ENCODE measurements at regions not wholly inside any gene's neighbourhood (a gene's known extent, or its start where the extent isn't known, plus 50 kb on each side); places are given as distances from the start of the nearest gene placed in this dataset.

DNA sequence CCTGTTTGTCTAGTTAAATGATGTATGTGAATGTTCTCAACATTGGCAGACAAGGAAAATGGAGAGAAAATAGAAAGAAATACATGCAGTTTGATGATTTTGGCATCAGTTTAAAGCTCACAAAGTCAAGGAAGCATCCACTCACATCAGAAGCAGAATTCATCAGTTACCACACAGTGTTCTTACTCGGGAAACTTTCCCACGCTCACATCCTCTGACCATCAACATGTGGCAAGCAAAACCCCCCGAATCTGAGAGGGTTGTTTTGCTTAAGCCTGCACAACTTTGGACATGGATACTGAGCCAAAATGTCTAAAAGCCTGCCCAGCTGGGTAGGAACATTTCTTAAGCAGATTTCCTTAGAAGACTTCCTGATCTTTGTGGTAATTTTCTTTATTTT, 407.6 kb downstream of the ANKRD50 start:
- Histone ChIP-seq H3K4me2 (ENCODE audit: low read length) (no peak overlapping the region), H3K27me3 (ENCODE audit: control insufficient read depth, low read length) (no peaks in the 10 kb centered on the region)

DNA sequence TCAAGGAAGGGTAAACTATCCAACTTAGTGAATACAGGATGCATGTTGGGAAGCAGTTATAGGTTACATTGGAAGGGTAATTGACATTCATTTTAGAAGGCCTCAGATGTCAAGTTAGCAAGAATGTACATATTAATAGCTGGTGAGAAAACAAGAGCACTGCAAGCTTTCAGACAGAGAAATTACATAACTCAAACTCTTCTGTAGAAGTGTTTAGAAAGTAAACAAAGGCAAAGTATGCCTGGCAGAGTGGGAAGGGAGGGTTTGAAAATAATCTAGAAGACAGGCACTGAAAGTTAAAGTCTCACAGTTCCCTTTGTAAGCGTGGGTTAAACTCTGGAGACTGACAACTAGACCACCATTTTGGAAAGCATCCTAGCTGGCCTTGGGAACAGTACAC, 406.2 kb downstream of the ANKRD50 start:
- no peaks in the 10 kb centered on the region for H4K20me1 ChIP-seq (ENCODE audit: control insufficient read depth, insufficient read depth, low read depth, low read length)
- no peak for TF ChIP-seq EZH2phosphoT487 (IDR thresholded peaks at IDR 0.05; ENCODE audit: borderline replicate concordance, low read length)
- TF ChIP-seq, protein P1, sequence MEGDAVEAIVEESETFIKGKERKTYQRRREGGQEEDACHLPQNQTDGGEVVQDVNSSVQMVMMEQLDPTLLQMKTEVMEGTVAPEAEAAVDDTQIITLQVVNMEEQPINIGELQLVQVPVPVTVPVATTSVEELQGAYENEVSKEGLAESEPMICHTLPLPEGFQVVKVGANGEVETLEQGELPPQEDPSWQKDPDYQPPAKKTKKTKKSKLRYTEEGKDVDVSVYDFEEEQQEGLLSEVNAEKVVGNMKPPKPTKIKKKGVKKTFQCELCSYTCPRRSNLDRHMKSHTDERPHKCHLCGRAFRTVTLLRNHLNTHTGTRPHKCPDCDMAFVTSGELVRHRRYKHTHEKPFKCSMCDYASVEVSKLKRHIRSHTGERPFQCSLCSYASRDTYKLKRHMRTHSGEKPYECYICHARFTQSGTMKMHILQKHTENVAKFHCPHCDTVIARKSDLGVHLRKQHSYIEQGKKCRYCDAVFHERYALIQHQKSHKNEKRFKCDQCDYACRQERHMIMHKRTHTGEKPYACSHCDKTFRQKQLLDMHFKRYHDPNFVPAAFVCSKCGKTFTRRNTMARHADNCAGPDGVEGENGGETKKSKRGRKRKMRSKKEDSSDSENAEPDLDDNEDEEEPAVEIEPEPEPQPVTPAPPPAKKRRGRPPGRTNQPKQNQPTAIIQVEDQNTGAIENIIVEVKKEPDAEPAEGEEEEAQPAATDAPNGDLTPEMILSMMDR (IDR thresholded peaks at IDR 0.05; ENCODE audit: low read depth, low read length, poor library complexity, severe bottlenecking) = no peak
- H3K79me2 ChIP-seq (ENCODE audit: control insufficient read depth, low read length) = no peaks in the 10 kb centered on the region
- no peak overlapping the region for H3K4me2 ChIP-seq (ENCODE audit: low read length)
- H3K27me3 ChIP-seq (ENCODE audit: control insufficient read depth, low read length) = no peaks in the 10 kb centered on the region
- no peak overlapping the region for H3K4me3 ChIP-seq (ENCODE audit: low read length)
- H3K4me1 ChIP-seq (ENCODE audit: control insufficient read depth, low read length) = no peaks in the 10 kb centered on the region
- no peaks in the 10 kb centered on the region for H3K9me3 ChIP-seq (ENCODE audit: control insufficient read depth, insufficient read depth, low read length)
- H3F3A ChIP-seq (ENCODE audit: control insufficient read depth, insufficient read depth) = no peaks in the 10 kb centered on the region
- no peaks in the 10 kb centered on the region for H3K9me2 ChIP-seq (replicated peaks; ENCODE audit: control insufficient read depth, low read length)
- no peak overlapping the region for H3K27ac ChIP-seq (ENCODE audit: low read depth, low read length)
- H3K36me3 ChIP-seq (ENCODE audit: control insufficient read depth, low read length) = no peaks in the 10 kb centered on the region

More for the DNA sequence above, 407.6 kb downstream of the ANKRD50 start:
- Histone ChIP-seq H3F3A (ENCODE audit: control insufficient read depth, insufficient read depth) (no peaks in the 10 kb centered on the region), H3K36me3 (ENCODE audit: control insufficient read depth, low read length) (no peaks in the 10 kb centered on the region), H3K4me1 (ENCODE audit: control insufficient read depth, low read length) (no peaks in the 10 kb centered on the region), H3K9me3 (ENCODE audit: control insufficient read depth, insufficient read depth, low read length) (no peaks in the 10 kb centered on the region), H3K9me2 (replicated peaks; ENCODE audit: control insufficient read depth, low read length) (no peaks in the 10 kb centered on the region), H3K79me2 (ENCODE audit: control insufficient read depth, low read length) (no peaks in the 10 kb centered on the region), H4K20me1 (ENCODE audit: control insufficient read depth, insufficient read depth, low read depth, low read length) (no peaks in the 10 kb centered on the region), H3K27ac (ENCODE audit: low read depth, low read length) (no peak overlapping the region), H3K4me3 (ENCODE audit: low read length) (no peak overlapping the region)
- TF ChIP-seq, protein P1 (IDR thresholded peaks at IDR 0.05; ENCODE audit: low read depth, low read length, poor library complexity, severe bottlenecking) = no peak
- no peak for TF ChIP-seq EZH2phosphoT487 (IDR thresholded peaks at IDR 0.05; ENCODE audit: borderline replicate concordance, low read length)

DNA sequence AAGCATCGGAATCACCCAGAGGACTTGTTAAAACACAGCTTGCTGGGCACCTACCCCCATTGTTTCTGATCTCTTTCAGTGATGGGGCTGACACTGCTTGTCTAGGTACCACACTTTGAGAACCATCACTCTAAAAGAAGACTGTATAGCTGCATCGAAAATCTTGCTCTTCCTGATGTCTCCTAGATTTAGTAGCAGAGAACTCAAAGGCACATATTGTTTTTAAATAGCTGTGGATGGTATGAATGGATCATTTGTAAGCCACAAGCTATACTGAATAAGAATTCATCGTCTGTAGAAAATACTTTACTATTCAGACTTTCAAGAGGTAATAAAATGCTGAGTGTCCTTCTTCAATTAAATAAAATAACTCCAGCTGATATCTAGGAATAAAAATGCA, 405.4 kb downstream of the ANKRD50 start:
- H3K4me2 ChIP-seq (ENCODE audit: low read length) = no peak overlapping the region
- H3K27me3 ChIP-seq (ENCODE audit: control insufficient read depth, low read length) = no peaks in the 10 kb centered on the region
- H3K79me2 ChIP-seq (ENCODE audit: control insufficient read depth, low read length) = no peaks in the 10 kb centered on the region
- H3F3A ChIP-seq (ENCODE audit: control insufficient read depth, insufficient read depth) = no peaks in the 10 kb centered on the region
- no peaks in the 10 kb centered on the region for H3K9me2 ChIP-seq (replicated peaks; ENCODE audit: control insufficient read depth, low read length)
- no peaks in the 10 kb centered on the region for H3K9me3 ChIP-seq (ENCODE audit: control insufficient read depth, insufficient read depth, low read length)
- TF ChIP-seq, protein P1 (IDR thresholded peaks at IDR 0.05; ENCODE audit: low read depth, low read length, poor library complexity, severe bottlenecking) = no peak
- no peak for TF ChIP-seq EZH2phosphoT487 (IDR thresholded peaks at IDR 0.05; ENCODE audit: borderline replicate concordance, low read length)
- H3K4me1 ChIP-seq (ENCODE audit: control insufficient read depth, low read length) = no peaks in the 10 kb centered on the region
- no peak overlapping the region for H3K27ac ChIP-seq (ENCODE audit: low read depth, low read length)
- no peaks in the 10 kb centered on the region for H3K36me3 ChIP-seq (ENCODE audit: control insufficient read depth, low read length)
- no peaks in the 10 kb centered on the region for H4K20me1 ChIP-seq (ENCODE audit: control insufficient read depth, insufficient read depth, low read depth, low read length)
- H3K4me3 ChIP-seq (ENCODE audit: low read length) = no peak overlapping the region

DNA sequence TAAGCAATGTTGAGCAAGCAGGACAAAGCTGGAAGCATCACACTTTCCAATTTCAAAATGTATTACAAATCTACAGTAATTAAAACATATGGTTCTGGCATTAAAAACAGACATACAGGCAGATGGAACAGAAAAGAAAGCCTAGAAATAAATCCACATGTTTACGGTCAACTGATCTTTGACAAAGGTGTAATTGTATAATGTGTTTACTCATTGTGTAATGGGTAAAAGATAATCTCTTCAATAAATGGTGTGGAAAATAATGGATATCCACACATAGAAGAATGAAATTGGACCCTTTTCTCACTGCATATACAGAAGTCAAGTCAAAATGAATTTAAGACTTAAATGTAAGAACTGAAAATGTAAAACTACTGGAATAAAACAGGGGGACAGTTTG, 394.2 kb downstream of the ANKRD50 start:
- no peak for TF ChIP-seq EZH2phosphoT487 (IDR thresholded peaks at IDR 0.05; ENCODE audit: borderline replicate concordance, low read length)
- TF ChIP-seq, protein P1 (IDR thresholded peaks at IDR 0.05; ENCODE audit: low read depth, low read length, poor library complexity, severe bottlenecking) = no peak
- Histone ChIP-seq H3K4me2 (ENCODE audit: low read length) (no peak overlapping the region), H3K4me3 (ENCODE audit: low read length) (no peak overlapping the region)

More for the DNA sequence above, 394.2 kb downstream of the ANKRD50 start:
- Histone ChIP-seq H3K79me2 (ENCODE audit: control insufficient read depth, low read length) (no peaks in the 10 kb centered on the region), H3K36me3 (ENCODE audit: control insufficient read depth, low read length) (no peaks in the 10 kb centered on the region), H3K4me1 (ENCODE audit: control insufficient read depth, low read length) (no peaks in the 10 kb centered on the region), H4K20me1 (ENCODE audit: control insufficient read depth, insufficient read depth, low read depth, low read length) (no peaks in the 10 kb centered on the region), H3K9me3 (ENCODE audit: control insufficient read depth, insufficient read depth, low read length) (no peaks in the 10 kb centered on the region), H3K27me3 (ENCODE audit: control insufficient read depth, low read length) (no peaks in the 10 kb centered on the region), H3F3A (ENCODE audit: control insufficient read depth, insufficient read depth) (no peaks in the 10 kb centered on the region), H3K27ac (ENCODE audit: low read depth, low read length) (no peak overlapping the region), H3K9me2 (replicated peaks; ENCODE audit: control insufficient read depth, low read length) (no peaks in the 10 kb centered on the region)

Data from DOHH2 (cell line).